Epithelial cell of proximal tubule (primary cell): ENCODE measurements at regions not wholly inside any gene's neighbourhood (a gene's known extent, or its start where the extent isn't known, plus 50 kb on each side); places are given as distances from the start of the nearest gene placed in this dataset.

Experiments used
- DNase-seq: peaks from one replicate; pipeline ENCODE4 v3.0.0-alpha.2; 2011; ENCODE audit warnings: low read depth
- H3K4me3 ChIP-seq: 2 replicates; pipeline ENCODE4 v1.5.1; 2011; ENCODE audit warnings: low read depth, mild to moderate bottlenecking, low read length
- CTCF ChIP-seq: conservative IDR thresholded peaks from 2 replicates; pipeline ENCODE4 v1.5.1; 2012; ENCODE audit warnings: low read depth, mild to moderate bottlenecking, low read length

- no peak for TF ChIP-seq CTCF
- no peak for DNase-seq
Observed at GRCh38 chr4:189083769-189084168, 856.9 kb upstream of the FRG1 start.

GRCh38 chr4:189084671-189085070 lies 856.0 kb upstream of the FRG1 start:
- peak; percentile 6 for TF ChIP-seq CTCF
- H3K4me3 ChIP-seq: no peak overlapping the region
- no peak for DNase-seq

More at GRCh38 chr4:189083769-189084168, 856.9 kb upstream of the FRG1 start:
- no peak overlapping the region for H3K4me3 ChIP-seq

GRCh38 chr4:189087971-189088370 lies 852.7 kb upstream of the FRG1 start:
- DNase-seq: peak; percentile 38

GRCh38 chr4:189088780-189089179 lies 851.9 kb upstream of the FRG1 start:
- TF ChIP-seq CTCF: no peak
- no peak overlapping the region for H3K4me3 ChIP-seq
- DNase-seq: no peak

More at GRCh38 chr4:189087971-189088370, 852.7 kb upstream of the FRG1 start:
- no peak overlapping the region for H3K4me3 ChIP-seq
- no peak for TF ChIP-seq CTCF

- DNase-seq: no peak
- no peak overlapping the region for H3K4me3 ChIP-seq
- TF ChIP-seq CTCF: peak; percentile 74
Observed at GRCh38 chr4:189090174-189090814, 850.4 kb upstream of the FRG1 start.

- H3K4me3 ChIP-seq: no peak overlapping the region
- no peak for DNase-seq
- no peak for TF ChIP-seq CTCF
Observed at GRCh38 chr4:189092581-189092980, 848.1 kb upstream of the FRG1 start.

- no peak for TF ChIP-seq CTCF
- no peak for DNase-seq
- H3K4me3 ChIP-seq: no peak overlapping the region
Observed at GRCh38 chr4:189096108-189096507, 844.6 kb upstream of the FRG1 start.
